GM23338 (cell line): ENCODE measurements at regions not wholly inside any gene's neighbourhood (a gene's known extent, or its start where the extent isn't known, plus 50 kb on each side); places are given as distances from the start of the nearest gene placed in this dataset.

Experiments used
- CREB1 ChIP-seq: fragments of 250-450 bp; sonication (Bioruptor Pico); IDR thresholded peaks from 2 replicates; pipeline ENCODE4 v1.5.0; 2020; ENCODE audit warnings: low read depth, mild to moderate bottlenecking, moderate library complexity
- CTCF ChIP-seq, 2 experiments: fragments of 200-600 bp in 1 of 2; sonication (generic) in 1 of 2; conservative IDR thresholded peaks; 2 replicates each; pipeline versions ENCODE4 v1.5.1 to v1.6.1; 2016 to 2017; ENCODE audit warnings: antibody characterized with exemption in 2 of 2, low read depth in 2 of 2, mild to moderate bottlenecking in 2 of 2, moderate library complexity in 1 of 2
- EZH2 ChIP-seq: fragments of 200-600 bp; sonication (generic); IDR thresholded peaks from one replicate; pipeline ENCODE4 v1.8.0; 2017; ENCODE audit warnings: antibody characterized with exemption, mild to moderate bottlenecking, low read depth; ENCODE audit not compliant: unreplicated experiment
- EZH2phosphoT487 ChIP-seq: fragments of 200-600 bp; sonication (generic); IDR thresholded peaks from one replicate; pipeline ENCODE4 v1.8.1; 2018; ENCODE audit warnings: antibody characterized with exemption; ENCODE audit not compliant: unreplicated experiment
- JUNB ChIP-seq: IDR thresholded peaks from one replicate; pipeline ENCODE4 v1.6.1; 2016; ENCODE audit warnings: antibody characterized with exemption; ENCODE audit not compliant: unreplicated experiment
- POLR2AphosphoS5 ChIP-seq: IDR thresholded peaks from 2 replicates; pipeline ENCODE4 v1.6.1; 2016; ENCODE audit warnings: antibody characterized with exemption, low read depth
- REST ChIP-seq: IDR thresholded peaks from one replicate; pipeline ENCODE4 v1.6.1; 2018; ENCODE audit warnings: antibody characterized with exemption; ENCODE audit not compliant: unreplicated experiment
- STAT1 ChIP-seq: IDR thresholded peaks from one replicate; pipeline ENCODE4 v1.6.1; 2016; ENCODE audit warnings: antibody characterized with exemption; ENCODE audit not compliant: unreplicated experiment

- TF ChIP-seq CTCF (conservative IDR thresholded peaks at IDR 0.05; ENCODE audit: low read depth in 2 of 2) (no peak), EZH2 (no peak), POLR2AphosphoS5 (no peak), JUNB (no peak), EZH2phosphoT487 (no peak), REST (no peak), CREB1 (CRISPR knock-in tag) (no peak), STAT1 (no peak)
Measured at GRCh38 chr4:140255927-140256326, 101.9 kb upstream of the MAML3 start.
